Hepatocyte (in vitro differentiated cells): ENCODE measurements at regions not wholly inside any gene's neighbourhood (a gene's known extent, or its start where the extent isn't known, plus 50 kb on each side); places are given as distances from the start of the nearest gene placed in this dataset.

Experiments
- DNase-seq: peaks from one replicate; pipeline ENCODE4 v3.0.0-alpha.2; 2016; ENCODE audit warnings: low spot score
- H2AFZ ChIP-seq: fragments of 200-600 bp; sonication (generic); 2 replicates; pipeline ENCODE4 v1.6.0; 2016; ENCODE audit warnings: antibody characterized with exemption, mild to moderate bottlenecking
- H3K27ac ChIP-seq: fragments of 200-600 bp; sonication (generic); 2 replicates; pipeline ENCODE4 v1.5.1; 2016; ENCODE audit warnings: mild to moderate bottlenecking
- H3K27me3 ChIP-seq: fragments of 200-600 bp; sonication (generic); 2 replicates; pipeline ENCODE4 v1.6.1; 2016
- H3K36me3 ChIP-seq: fragments of 200-600 bp; sonication (generic); replicated peaks from 2 replicates; pipeline ENCODE4 v1.5.1; 2016; ENCODE audit warnings: low read depth; ENCODE audit not compliant: insufficient read depth
- H3K4me1 ChIP-seq: fragments of 200-600 bp; sonication (generic); 2 replicates; pipeline ENCODE4 v1.5.1; 2016; ENCODE audit warnings: mild to moderate bottlenecking, moderate library complexity; ENCODE audit not compliant: insufficient read depth
- H3K4me2 ChIP-seq: fragments of 200-600 bp; sonication (generic); 2 replicates; pipeline ENCODE4 v1.6.0; 2016
- H3K4me3 ChIP-seq: fragments of 200-600 bp; sonication (generic); 2 replicates; pipeline ENCODE4 v1.5.1; 2016; ENCODE audit warnings: mild to moderate bottlenecking
- H3K79me2 ChIP-seq: fragments of 200-600 bp; sonication (generic); 2 replicates; pipeline ENCODE4 v1.6.0; 2017; ENCODE audit warnings: mild to moderate bottlenecking
- H3K9me2 ChIP-seq: fragments of 200-600 bp; sonication (generic); replicated peaks from 2 replicates; pipeline ENCODE4 v1.6.0; 2017; ENCODE audit warnings: mild to moderate bottlenecking; ENCODE audit not compliant: insufficient read depth
- H3K9me3 ChIP-seq: fragments of 200-600 bp; sonication (generic); 2 replicates; pipeline ENCODE4 v1.5.1; 2016; ENCODE audit warnings: low read depth, mild to moderate bottlenecking
- H4K20me1 ChIP-seq: fragments of 200-600 bp; sonication (generic); 2 replicates; pipeline ENCODE4 v1.6.0; 2016; ENCODE audit warnings: mild to moderate bottlenecking; ENCODE audit not compliant: insufficient read depth, poor library complexity, severe bottlenecking
- EZH2 ChIP-seq: fragments of 200-600 bp; sonication (generic); IDR thresholded peaks from 2 replicates; pipeline ENCODE4 v1.6.1; 2016; ENCODE audit warnings: antibody characterized with exemption, mild to moderate bottlenecking, borderline replicate concordance
- EZH2phosphoT487 ChIP-seq: fragments of 200-600 bp; sonication (generic); IDR thresholded peaks from one replicate; pipeline ENCODE4 v1.6.1; 2018; ENCODE audit warnings: antibody characterized with exemption, mild to moderate bottlenecking, low read depth, moderate library complexity; ENCODE audit not compliant: unreplicated experiment, severe bottlenecking
- WGBS: methylation state at CpG from one replicate; pipeline ENCODE4 v1.1.6; 2016; ENCODE audit warnings: low lambda C conversion rate; ENCODE audit errors: missing lambda C conversion rate; 5-methylcytosine and 5-hydroxymethylcytosine counted together
- TF ChIP-seq, protein P1 (sequence below): fragments of 200-600 bp; sonication (generic); IDR thresholded peaks from 2 replicates; pipeline ENCODE4 v1.5.1; 2016; ENCODE audit warnings: antibody characterized with exemption, mild to moderate bottlenecking; ENCODE audit not compliant: poor library complexity

DNA sequence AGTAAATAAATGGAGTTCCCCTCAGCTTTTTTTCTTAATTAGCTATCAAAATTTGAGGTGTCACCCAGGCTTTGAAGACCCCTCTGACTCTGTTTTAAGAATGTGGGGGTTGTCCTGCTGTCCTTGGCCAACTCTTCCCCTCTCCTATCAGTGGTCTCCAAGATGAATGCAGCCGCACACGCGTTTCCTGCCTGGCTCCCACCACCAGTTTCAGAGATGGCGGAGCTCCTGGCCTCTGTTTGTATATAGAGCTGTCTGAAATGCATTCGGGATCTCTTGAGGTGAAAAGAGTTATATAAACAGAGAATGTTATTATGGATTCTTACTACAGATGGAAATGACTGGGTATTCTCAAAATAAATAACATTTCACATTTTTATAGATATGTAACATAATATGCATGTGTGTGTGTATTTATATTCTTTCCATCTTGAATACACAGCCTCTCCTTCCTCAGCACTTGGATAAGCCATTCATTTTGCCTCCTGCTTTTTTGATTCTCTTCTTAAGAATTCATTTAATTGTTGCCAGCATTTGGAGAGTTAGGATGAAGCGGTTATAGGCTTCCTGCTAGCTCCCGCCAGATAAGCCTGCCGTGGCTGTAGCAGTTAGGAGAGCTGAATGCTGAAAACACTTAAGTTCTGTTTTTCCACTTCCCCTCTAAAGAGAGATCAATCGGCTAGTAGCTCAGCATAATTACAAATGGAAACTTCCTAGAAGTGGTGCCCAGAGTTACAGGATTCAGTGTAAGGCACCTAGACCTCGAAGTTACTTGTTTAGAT is 659.3 kb upstream of the FANCL start:
- Histone ChIP-seq H3K4me1 (no peaks in the 10 kb centered on the region), H3K9me3 (no peaks in the 10 kb centered on the region), H3K27me3 (no peaks in the 10 kb centered on the region), H3K4me2 (no peak overlapping the region), H4K20me1 (no peaks in the 10 kb centered on the region), H3K79me2 (no peaks in the 10 kb centered on the region), H3K9me2 (no peaks in the 10 kb centered on the region), H3K36me3 (no peaks in the 10 kb centered on the region), H2AFZ (no peak overlapping the region), H3K27ac (no peak overlapping the region), H3K4me3 (no peak overlapping the region)
- TF ChIP-seq EZH2: no peak
- TF ChIP-seq, protein P1, sequence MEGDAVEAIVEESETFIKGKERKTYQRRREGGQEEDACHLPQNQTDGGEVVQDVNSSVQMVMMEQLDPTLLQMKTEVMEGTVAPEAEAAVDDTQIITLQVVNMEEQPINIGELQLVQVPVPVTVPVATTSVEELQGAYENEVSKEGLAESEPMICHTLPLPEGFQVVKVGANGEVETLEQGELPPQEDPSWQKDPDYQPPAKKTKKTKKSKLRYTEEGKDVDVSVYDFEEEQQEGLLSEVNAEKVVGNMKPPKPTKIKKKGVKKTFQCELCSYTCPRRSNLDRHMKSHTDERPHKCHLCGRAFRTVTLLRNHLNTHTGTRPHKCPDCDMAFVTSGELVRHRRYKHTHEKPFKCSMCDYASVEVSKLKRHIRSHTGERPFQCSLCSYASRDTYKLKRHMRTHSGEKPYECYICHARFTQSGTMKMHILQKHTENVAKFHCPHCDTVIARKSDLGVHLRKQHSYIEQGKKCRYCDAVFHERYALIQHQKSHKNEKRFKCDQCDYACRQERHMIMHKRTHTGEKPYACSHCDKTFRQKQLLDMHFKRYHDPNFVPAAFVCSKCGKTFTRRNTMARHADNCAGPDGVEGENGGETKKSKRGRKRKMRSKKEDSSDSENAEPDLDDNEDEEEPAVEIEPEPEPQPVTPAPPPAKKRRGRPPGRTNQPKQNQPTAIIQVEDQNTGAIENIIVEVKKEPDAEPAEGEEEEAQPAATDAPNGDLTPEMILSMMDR: no peak
- no peak for TF ChIP-seq EZH2phosphoT487
- WGBS: 54% methylated on average over 10 of the region's 10 CpGs
- DNase-seq: no peak

DNA sequence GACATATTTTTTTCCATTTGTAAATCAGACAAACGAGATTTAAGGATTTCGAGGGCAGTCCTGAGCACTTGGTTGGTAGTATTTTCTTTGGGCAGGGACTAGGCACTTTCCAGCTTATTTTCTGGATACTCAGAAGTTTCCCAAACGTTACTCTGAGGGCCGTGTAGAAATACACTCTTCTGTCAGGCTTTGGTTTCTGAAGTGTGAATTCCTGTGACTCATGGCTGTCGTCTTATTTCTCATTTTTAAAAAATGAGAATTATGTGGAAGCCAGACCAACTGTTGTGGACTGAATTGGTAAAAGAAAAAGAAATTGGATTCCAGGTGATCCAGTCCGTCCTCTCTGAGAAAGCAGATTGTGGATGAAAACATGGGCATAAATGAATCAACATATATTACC is 658.6 kb upstream of the FANCL start:
- DNase-seq: no peak
- TF ChIP-seq, protein P1: no peak
- TF ChIP-seq EZH2phosphoT487 (no peak), EZH2 (no peak)
- Histone ChIP-seq H3K27me3 (no peaks in the 10 kb centered on the region), H3K79me2 (no peaks in the 10 kb centered on the region), H3K27ac (no peak overlapping the region), H3K4me2 (no peak overlapping the region), H3K36me3 (no peaks in the 10 kb centered on the region), H4K20me1 (no peaks in the 10 kb centered on the region), H3K9me2 (no peaks in the 10 kb centered on the region), H2AFZ (no peak overlapping the region), H3K9me3 (no peaks in the 10 kb centered on the region), H3K4me3 (no peak overlapping the region), H3K4me1 (no peaks in the 10 kb centered on the region)
- 84% methylated on average over 6 of the region's 6 CpGs for WGBS

DNA sequence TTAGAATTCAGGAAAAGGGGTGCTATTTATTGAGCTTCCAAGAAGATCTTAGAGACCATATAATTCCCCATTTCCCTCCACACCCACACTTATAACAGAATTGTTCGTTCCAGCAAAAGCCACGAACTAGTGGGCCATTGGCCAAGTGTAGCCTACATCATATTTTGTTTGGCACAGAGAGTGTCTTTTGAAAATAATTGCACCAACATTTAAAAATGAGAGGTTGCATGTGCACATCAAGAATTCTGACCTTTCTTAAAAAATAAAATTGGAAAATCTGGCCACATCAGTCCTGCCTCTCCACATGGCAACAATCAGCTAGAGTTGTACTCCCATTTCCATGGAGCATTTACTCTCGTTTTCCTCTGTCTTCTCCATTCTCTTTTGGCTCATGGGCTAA is 655.5 kb upstream of the FANCL start:
- TF ChIP-seq EZH2phosphoT487: no peak
- TF ChIP-seq, protein P1: no peak
- no peak overlapping the region for H2AFZ ChIP-seq

More for the DNA sequence above, 655.5 kb upstream of the FANCL start:
- no peak for DNase-seq
- Histone ChIP-seq H3K4me3 (no peak overlapping the region), H3K4me2 (no peak overlapping the region), H3K36me3 (no peaks in the 10 kb centered on the region), H3K27ac (no peak overlapping the region), H3K9me3 (no peaks in the 10 kb centered on the region), H3K79me2 (no peaks in the 10 kb centered on the region), H3K27me3 (no peaks in the 10 kb centered on the region), H3K4me1 (no peaks in the 10 kb centered on the region), H4K20me1 (no peaks in the 10 kb centered on the region), H3K9me2 (no peaks in the 10 kb centered on the region)
- WGBS: 83% methylated on average over 3 of the region's 3 CpGs
